NB4 (cell line): ENCODE measurements at regions not wholly inside any gene's neighbourhood (a gene's known extent, or its start where the extent isn't known, plus 50 kb on each side); places are given as distances from the start of the nearest gene placed in this dataset.

Experiments
- DNase-seq: peaks from one replicate; pipeline ENCODE4 v3.0.0; 2010; ENCODE audit warnings: low read depth
- H3K4me3 ChIP-seq: one replicate; pipeline ENCODE4 v1.5.1; 2011; ENCODE audit warnings: mild to moderate bottlenecking, low read depth, low read length, moderate library complexity
- CTCF ChIP-seq: IDR thresholded peaks from one replicate; pipeline ENCODE4 v1.5.1; 2012; ENCODE audit warnings: low read depth, low read length
- MAX ChIP-seq: IDR thresholded peaks from 2 replicates; pipeline ENCODE4 v1.6.1; 2011; ENCODE audit warnings: low read depth, low read length
- MYC ChIP-seq: IDR thresholded peaks from 2 replicates; pipeline ENCODE4 v1.6.1; 2011; ENCODE audit warnings: low read depth, low read length
- POLR2A ChIP-seq: IDR thresholded peaks from 2 replicates; pipeline ENCODE4 v1.6.1; 2011; ENCODE audit warnings: mild to moderate bottlenecking; ENCODE audit not compliant: insufficient read length; ENCODE audit errors: extremely low read depth

- TF ChIP-seq CTCF (no peak), POLR2A (no peak), MYC (no peak)
- DNase-seq = no peak
- no peak overlapping the region for H3K4me3 ChIP-seq
Measured at GRCh38 chr2:156706576-156706975, 270.4 kb downstream of the GPD2 start.

GRCh38 chr2:156708051-156708450, 271.9 kb downstream of the GPD2 start:
- TF ChIP-seq MYC (no peak), POLR2A (no peak), CTCF (no peak), MAX (no peak)
- DNase-seq = no peak
- no peak overlapping the region for H3K4me3 ChIP-seq

GRCh38 chr2:156709091-156709490, 272.9 kb downstream of the GPD2 start:
- no peak for TF ChIP-seq POLR2A
- no peak overlapping the region for H3K4me3 ChIP-seq
- DNase-seq = no peak

GRCh38 chr2:156719036-156719435, 282.9 kb downstream of the GPD2 start:
- no peak for DNase-seq
- no peak overlapping the region for H3K4me3 ChIP-seq
- TF ChIP-seq MYC (no peak), CTCF (no peak), MAX (no peak), POLR2A (no peak)

- H3K4me3 ChIP-seq = no peak overlapping the region
- no peak for DNase-seq
- TF ChIP-seq MAX = no peak
- no peak for TF ChIP-seq MYC
- TF ChIP-seq POLR2A = no peak
- no peak for TF ChIP-seq CTCF
Measured at GRCh38 chr2:156727867-156728266, 291.7 kb downstream of the GPD2 start.

GRCh38 chr2:156728328-156728727, 292.1 kb downstream of the GPD2 start:
- no peak for DNase-seq
- no peak overlapping the region for H3K4me3 ChIP-seq
- TF ChIP-seq CTCF (no peak), MYC (no peak), POLR2A (no peak), MAX (no peak)
